CD4-positive, alpha-beta T cell treated with Interleukin-2 at 100 ng/mL for 4 hours (primary cell): ENCODE measurements at regions not wholly inside any gene's neighbourhood (a gene's known extent, or its start where the extent isn't known, plus 50 kb on each side); places are given as distances from the start of the nearest gene placed in this dataset.

Experiments used
- DNase-seq: peaks from one replicate; pipeline ENCODE4 v3.0.0-alpha.2; 2020; ENCODE audit warnings: low spot score

- no peak for DNase-seq
These were observed 178.3 kb upstream of the ZIC3 start for GRCh38 chrX:137387646-137388045.

GRCh38 chrX:137366018-137366633 is 199.8 kb upstream of the ZIC3 start:
- no peak for DNase-seq

GRCh38 chrX:137363559-137363958 is 202.4 kb upstream of the ZIC3 start:
- DNase-seq, result no peak

GRCh38 chrX:137362583-137362982 is 203.3 kb upstream of the ZIC3 start:
- no peak for DNase-seq

GRCh38 chrX:137354851-137355250 is 211.1 kb upstream of the ZIC3 start:
- DNase-seq, result no peak

- no peak for DNase-seq
These were observed 212.5 kb upstream of the ZIC3 start for GRCh38 chrX:137353404-137353803.

- no peak for DNase-seq
These were observed 213.7 kb upstream of the ZIC3 start for GRCh38 chrX:137352101-137352660.

- DNase-seq, result no peak
These were observed 223.0 kb upstream of the ZIC3 start for GRCh38 chrX:137342969-137343368.

- DNase-seq, result no peak
These were observed 252.3 kb upstream of the ZIC3 start for GRCh38 chrX:137313627-137314026.

GRCh38 chrX:137305404-137305803 is 260.5 kb upstream of the ZIC3 start:
- no peak for DNase-seq

- no peak for DNase-seq
These were observed 263.4 kb upstream of the GPR101 start for GRCh38 chrX:137297167-137297566.

GRCh38 chrX:137290011-137290410 is 256.2 kb upstream of the GPR101 start:
- no peak for DNase-seq

GRCh38 chrX:137287191-137287590 is 253.4 kb upstream of the GPR101 start:
- DNase-seq, result no peak

- no peak for DNase-seq
These were observed 252.6 kb upstream of the GPR101 start for GRCh38 chrX:137286423-137286822.

- DNase-seq, result no peak
These were observed 245.0 kb upstream of the GPR101 start for GRCh38 chrX:137278825-137279224.

GRCh38 chrX:137263374-137263773 is 229.6 kb upstream of the GPR101 start:
- no peak for DNase-seq

GRCh38 chrX:137245183-137245582 is 211.4 kb upstream of the GPR101 start:
- DNase-seq, result no peak

- no peak for DNase-seq
These were observed 203.0 kb upstream of the GPR101 start for GRCh38 chrX:137236837-137237236.

- DNase-seq, result no peak
These were observed 201.0 kb upstream of the GPR101 start for GRCh38 chrX:137234651-137235402.

GRCh38 chrX:137233478-137233877 is 199.7 kb upstream of the GPR101 start:
- DNase-seq, result no peak

GRCh38 chrX:137227151-137227550 is 193.4 kb upstream of the GPR101 start:
- no peak for DNase-seq

GRCh38 chrX:137215467-137215866 is 181.7 kb upstream of the GPR101 start:
- no peak for DNase-seq

GRCh38 chrX:137212078-137212632 is 178.4 kb upstream of the GPR101 start:
- DNase-seq, result no peak
